ENCODE measurements at regions not wholly inside any gene's neighbourhood (a gene's known extent, or its start where the extent isn't known, plus 50 kb on each side); places are given as distances from the start of the nearest gene placed in this dataset.
"Not testable (repeated sequence)": the region's sequence is repeated elsewhere in the genome, so short reads cannot be mapped to it uniquely, and the experiment has no call there.

DNA sequence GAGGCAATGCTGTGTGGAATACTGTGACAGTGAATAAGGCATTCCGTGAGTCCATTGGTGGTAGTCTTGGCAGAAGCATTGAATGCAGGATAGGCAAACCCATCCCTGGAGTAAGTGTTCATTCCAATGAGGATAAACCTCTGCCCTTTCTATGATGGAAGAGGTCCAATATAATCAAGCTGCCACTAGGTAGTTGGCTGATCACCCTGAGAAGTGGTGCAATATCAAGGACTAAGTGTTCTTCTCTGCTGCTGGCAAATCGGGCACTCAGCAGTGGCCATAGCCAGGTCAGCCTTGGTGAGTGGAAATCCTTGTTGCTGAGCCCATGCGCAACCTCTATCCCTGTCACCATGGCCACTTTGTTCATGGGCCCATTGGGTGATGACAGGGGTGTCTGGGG is 70.1 kb downstream of the FBXO4 start:
- Histone ChIP-seq H3K36me3 (ENCODE audit: control insufficient read depth in 5 of 5, insufficient read depth in 5 of 5, low read length in 5 of 5) (no peaks in the 10 kb centered on the region), H3K4me3 (ENCODE audit: low read depth in 1 of 5, low read length in 5 of 5) (no peak overlapping the region), H3K27me3 (ENCODE audit: control insufficient read depth in 5 of 5, insufficient read depth in 4 of 5, low read length in 5 of 5) (no peaks in the 10 kb centered on the region)

GRCh38 chr5:42001673-42002072 is 76.6 kb downstream of the FBXO4 start:
- H3K27ac ChIP-seq (ENCODE audit: low read depth, low read length), result no peak overlapping the region
- H3K9me3 ChIP-seq (ENCODE audit: control insufficient read depth in 5 of 5, low read length in 5 of 5), result peaks cover 0 to 18% (median 11%) of the 10 kb centered on the region in 5 donors

More for the DNA sequence above, 70.1 kb downstream of the FBXO4 start:
- Histone ChIP-seq H3K27ac (ENCODE audit: low read depth, low read length) (no peak overlapping the region), H3K9ac (ENCODE audit: low read length in 5 of 5) (no peak overlapping the region), H3K4me1 (ENCODE audit: control insufficient read depth in 5 of 5, insufficient read depth in 5 of 5, low read length in 5 of 5) (no peaks in the 10 kb centered on the region), H3K9me3 (ENCODE audit: control insufficient read depth in 5 of 5, low read length in 5 of 5) (peaks cover 0 to 16% (median 11%) of the 10 kb centered on the region in 5 donors)

DNA sequence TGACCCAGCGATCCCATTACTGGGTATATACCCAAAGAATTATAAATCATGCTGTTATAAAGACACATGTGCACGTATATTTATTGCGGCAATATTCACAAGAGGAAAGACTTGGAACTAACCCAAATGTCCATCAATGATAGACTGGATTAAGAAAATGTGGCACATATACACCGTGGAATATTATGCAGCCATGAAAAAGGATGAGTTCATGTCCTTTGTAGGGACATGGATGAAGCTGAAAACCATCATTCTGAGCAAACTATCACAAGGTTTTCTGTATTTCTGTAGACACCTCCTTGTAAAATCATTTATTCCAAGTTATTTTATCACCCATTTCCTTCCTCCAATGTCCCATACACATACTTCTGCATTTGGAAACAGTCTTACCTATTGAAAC is 78.8 kb downstream of the FBXO4 start:
- H3K9ac ChIP-seq (ENCODE audit: low read length in 5 of 5); H3K36me3 ChIP-seq (ENCODE audit: control insufficient read depth in 5 of 5, insufficient read depth in 5 of 5, low read length in 5 of 5); H3K9me3 ChIP-seq (ENCODE audit: control insufficient read depth in 5 of 5, low read length in 5 of 5); H3K4me1 ChIP-seq (ENCODE audit: control insufficient read depth in 5 of 5, insufficient read depth in 5 of 5, low read length in 5 of 5); H3K4me3 ChIP-seq (ENCODE audit: low read depth in 1 of 5, low read length in 5 of 5); H3K27me3 ChIP-seq (ENCODE audit: control insufficient read depth in 5 of 5, insufficient read depth in 4 of 5, low read length in 5 of 5); H3K27ac ChIP-seq (ENCODE audit: low read depth, low read length): not testable (repeated sequence)

More at GRCh38 chr5:42001673-42002072, 76.6 kb downstream of the FBXO4 start:
- peaks cover 0 to 8% (median 0%) of the 10 kb centered on the region in 5 donors for H3K4me1 ChIP-seq (ENCODE audit: control insufficient read depth in 5 of 5, insufficient read depth in 5 of 5, low read length in 5 of 5)
- no peak overlapping the region for H3K4me3 ChIP-seq (ENCODE audit: low read depth in 1 of 5, low read length in 5 of 5)
- no peak overlapping the region for H3K9ac ChIP-seq (ENCODE audit: low read length in 5 of 5)
- H3K27me3 ChIP-seq (ENCODE audit: control insufficient read depth in 5 of 5, insufficient read depth in 4 of 5, low read length in 5 of 5), result no peaks in the 10 kb centered on the region
- no peaks in the 10 kb centered on the region for H3K36me3 ChIP-seq (ENCODE audit: control insufficient read depth in 5 of 5, insufficient read depth in 5 of 5, low read length in 5 of 5)

DNA sequence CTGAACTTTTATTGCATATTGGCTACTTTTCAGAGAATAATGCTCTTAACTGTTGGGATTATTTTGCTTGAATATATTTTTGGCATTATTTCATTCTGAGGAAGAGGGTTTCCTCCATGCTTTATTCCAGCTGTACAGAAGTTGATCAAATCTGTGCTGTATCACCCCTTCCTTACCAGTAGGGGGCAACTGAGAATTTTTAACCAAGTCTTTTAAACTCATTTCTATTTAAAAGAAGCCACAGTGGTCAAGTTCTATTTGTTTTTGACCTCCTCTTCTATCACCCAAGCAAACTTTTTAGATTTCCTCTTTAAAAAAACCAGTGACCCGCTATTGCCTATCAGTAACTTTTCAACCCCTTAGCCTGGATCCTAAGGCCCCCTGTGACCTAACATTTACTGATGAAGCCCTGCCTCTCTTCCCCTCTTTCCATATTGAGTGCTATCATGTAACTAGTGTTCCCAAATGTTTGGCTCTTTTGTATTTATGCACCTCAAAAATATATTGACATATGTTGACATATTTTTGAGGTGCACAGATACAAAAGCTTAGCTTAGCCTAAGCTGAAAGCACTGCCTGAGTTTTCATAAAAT is 80.6 kb downstream of the FBXO4 start:
- no peak overlapping the region for H3K27ac ChIP-seq (ENCODE audit: low read depth, low read length)
- no peaks in the 10 kb centered on the region for H3K27me3 ChIP-seq (ENCODE audit: control insufficient read depth in 5 of 5, insufficient read depth in 4 of 5, low read length in 5 of 5)
- H3K9me3 ChIP-seq (ENCODE audit: control insufficient read depth in 5 of 5, low read length in 5 of 5), result peaks cover 0 to 2% (median 0%) of the 10 kb centered on the region in 5 donors
- no peaks in the 10 kb centered on the region for H3K36me3 ChIP-seq (ENCODE audit: control insufficient read depth in 5 of 5, insufficient read depth in 5 of 5, low read length in 5 of 5)
- peaks cover 0 to 8% (median 0%) of the 10 kb centered on the region in 5 donors for H3K4me1 ChIP-seq (ENCODE audit: control insufficient read depth in 5 of 5, insufficient read depth in 5 of 5, low read length in 5 of 5)
- no peak overlapping the region for H3K4me3 ChIP-seq (ENCODE audit: low read depth in 1 of 5, low read length in 5 of 5)
- H3K9ac ChIP-seq (ENCODE audit: low read length in 5 of 5), result no peak overlapping the region

- Histone ChIP-seq H3K9ac (ENCODE audit: low read length in 5 of 5) (no peak overlapping the region), H3K27me3 (ENCODE audit: control insufficient read depth in 5 of 5, insufficient read depth in 4 of 5, low read length in 5 of 5) (no peaks in the 10 kb centered on the region), H3K4me3 (ENCODE audit: low read depth in 1 of 5, low read length in 5 of 5) (no peak overlapping the region), H3K9me3 (ENCODE audit: control insufficient read depth in 5 of 5, low read length in 5 of 5) (no peaks in the 10 kb centered on the region), H3K27ac (ENCODE audit: low read depth, low read length) (no peak overlapping the region), H3K36me3 (ENCODE audit: control insufficient read depth in 5 of 5, insufficient read depth in 5 of 5, low read length in 5 of 5) (no peaks in the 10 kb centered on the region), H3K4me1 (ENCODE audit: control insufficient read depth in 5 of 5, insufficient read depth in 5 of 5, low read length in 5 of 5) (no peaks in the 10 kb centered on the region)
These were observed 88.5 kb downstream of the FBXO4 start for GRCh38 chr5:42013561-42013960.

DNA sequence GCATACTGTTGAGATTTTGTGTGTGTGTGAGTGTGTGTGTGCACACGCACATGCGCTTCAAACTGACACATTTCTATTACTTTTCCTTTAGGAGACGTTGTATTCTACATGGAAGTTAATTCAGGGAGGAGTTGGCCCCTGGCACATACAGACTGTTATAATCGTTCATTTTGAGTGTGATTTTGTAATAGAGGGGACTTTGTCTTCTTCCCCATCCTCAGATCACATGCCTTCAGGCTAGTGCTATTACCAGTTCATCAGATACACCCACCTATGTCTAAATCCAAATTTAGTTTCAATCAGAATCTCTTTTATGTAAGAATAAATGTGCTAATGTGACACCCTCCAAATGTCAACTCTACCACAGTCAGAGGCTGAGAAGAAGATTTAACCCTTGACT is 90.2 kb downstream of the FBXO4 start:
- no peak overlapping the region for H3K27ac ChIP-seq (ENCODE audit: low read depth, low read length)
- no peaks in the 10 kb centered on the region for H3K27me3 ChIP-seq (ENCODE audit: control insufficient read depth in 5 of 5, insufficient read depth in 4 of 5, low read length in 5 of 5)
- H3K4me1 ChIP-seq (ENCODE audit: control insufficient read depth in 5 of 5, insufficient read depth in 5 of 5, low read length in 5 of 5), result no peaks in the 10 kb centered on the region
- H3K9ac ChIP-seq (ENCODE audit: low read length in 5 of 5), result no peak overlapping the region
- H3K4me3 ChIP-seq (ENCODE audit: low read depth in 1 of 5, low read length in 5 of 5), result no peak overlapping the region
- H3K9me3 ChIP-seq (ENCODE audit: control insufficient read depth in 5 of 5, low read length in 5 of 5), result no peaks in the 10 kb centered on the region
- H3K36me3 ChIP-seq (ENCODE audit: control insufficient read depth in 5 of 5, insufficient read depth in 5 of 5, low read length in 5 of 5), result no peaks in the 10 kb centered on the region

- no peaks in the 10 kb centered on the region for H3K4me1 ChIP-seq (ENCODE audit: control insufficient read depth in 5 of 5, insufficient read depth in 5 of 5, low read length in 5 of 5)
- H3K36me3 ChIP-seq (ENCODE audit: control insufficient read depth in 5 of 5, insufficient read depth in 5 of 5, low read length in 5 of 5), result no peaks in the 10 kb centered on the region
- H3K9ac ChIP-seq (ENCODE audit: low read length in 5 of 5), result no peak overlapping the region
- no peak overlapping the region for H3K27ac ChIP-seq (ENCODE audit: low read depth, low read length)
- no peak overlapping the region for H3K4me3 ChIP-seq (ENCODE audit: low read depth in 1 of 5, low read length in 5 of 5)
- H3K9me3 ChIP-seq (ENCODE audit: control insufficient read depth in 5 of 5, low read length in 5 of 5), result no peaks in the 10 kb centered on the region
- H3K27me3 ChIP-seq (ENCODE audit: control insufficient read depth in 5 of 5, insufficient read depth in 4 of 5, low read length in 5 of 5), result no peaks in the 10 kb centered on the region
These were observed 90.6 kb downstream of the FBXO4 start for GRCh38 chr5:42015681-42016080.

- Histone ChIP-seq H3K36me3 (ENCODE audit: control insufficient read depth in 5 of 5, insufficient read depth in 5 of 5, low read length in 5 of 5) (no peaks in the 10 kb centered on the region), H3K4me3 (ENCODE audit: low read depth in 1 of 5, low read length in 5 of 5) (no peak overlapping the region), H3K9ac (ENCODE audit: low read length in 5 of 5) (no peak overlapping the region), H3K27ac (ENCODE audit: low read depth, low read length) (no peak overlapping the region), H3K9me3 (ENCODE audit: control insufficient read depth in 5 of 5, low read length in 5 of 5) (peaks cover 0 to 4% (median 0%) of the 10 kb centered on the region in 5 donors), H3K27me3 (ENCODE audit: control insufficient read depth in 5 of 5, insufficient read depth in 4 of 5, low read length in 5 of 5) (no peaks in the 10 kb centered on the region), H3K4me1 (ENCODE audit: control insufficient read depth in 5 of 5, insufficient read depth in 5 of 5, low read length in 5 of 5) (no peaks in the 10 kb centered on the region)
These were observed 95.9 kb downstream of the FBXO4 start for GRCh38 chr5:42020788-42021530.

- H3K27me3 ChIP-seq (ENCODE audit: control insufficient read depth in 5 of 5, insufficient read depth in 4 of 5, low read length in 5 of 5), result no peaks in the 10 kb centered on the region
- H3K4me1 ChIP-seq (ENCODE audit: control insufficient read depth in 5 of 5, insufficient read depth in 5 of 5, low read length in 5 of 5), result no peaks in the 10 kb centered on the region
- H3K9ac ChIP-seq (ENCODE audit: low read length in 5 of 5), result no peak overlapping the region
These were observed 96.8 kb downstream of the FBXO4 start for GRCh38 chr5:42021923-42022322.

DNA sequence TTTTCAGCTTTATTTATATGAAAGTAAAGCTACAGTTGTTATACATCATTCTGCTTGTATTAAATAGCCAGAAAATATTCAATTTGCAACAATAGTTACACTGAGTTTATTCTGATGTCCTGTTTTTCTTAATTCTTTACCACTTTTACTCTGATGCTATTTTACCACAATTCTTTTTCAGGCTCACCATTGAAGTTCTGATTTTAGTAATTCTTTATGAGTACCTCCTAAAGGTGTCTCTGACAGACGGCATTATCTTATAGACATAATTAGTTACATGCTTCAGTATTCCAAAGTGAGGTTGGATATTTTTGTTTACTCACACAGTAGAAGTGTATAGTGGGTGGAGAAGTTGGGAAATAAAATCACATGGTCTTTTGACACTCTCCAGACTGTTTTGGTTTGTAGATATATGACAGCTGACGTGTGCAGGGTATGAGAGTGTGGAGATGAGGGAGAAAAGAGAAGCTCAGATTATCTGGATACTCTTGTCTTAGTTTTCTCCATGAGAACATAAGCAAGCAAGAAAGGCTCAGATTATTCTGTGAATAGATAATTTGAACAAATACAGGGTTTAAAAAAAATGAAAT is 97.4 kb downstream of the FBXO4 start:
- Histone ChIP-seq H3K9ac (ENCODE audit: low read length in 5 of 5) (no peak overlapping the region), H3K36me3 (ENCODE audit: control insufficient read depth in 5 of 5, insufficient read depth in 5 of 5, low read length in 5 of 5) (no peaks in the 10 kb centered on the region), H3K9me3 (ENCODE audit: control insufficient read depth in 5 of 5, low read length in 5 of 5) (peaks cover 0 to 4% (median 0%) of the 10 kb centered on the region in 5 donors), H3K4me3 (ENCODE audit: low read depth in 1 of 5, low read length in 5 of 5) (no peak overlapping the region), H3K27ac (ENCODE audit: low read depth, low read length) (no peak overlapping the region), H3K4me1 (ENCODE audit: control insufficient read depth in 5 of 5, insufficient read depth in 5 of 5, low read length in 5 of 5) (no peaks in the 10 kb centered on the region), H3K27me3 (ENCODE audit: control insufficient read depth in 5 of 5, insufficient read depth in 4 of 5, low read length in 5 of 5) (no peaks in the 10 kb centered on the region)

More at GRCh38 chr5:42021923-42022322, 96.8 kb downstream of the FBXO4 start:
- Histone ChIP-seq H3K27ac (ENCODE audit: low read depth, low read length) (no peak overlapping the region), H3K9me3 (ENCODE audit: control insufficient read depth in 5 of 5, low read length in 5 of 5) (peaks cover 0 to 4% (median 0%) of the 10 kb centered on the region in 5 donors), H3K36me3 (ENCODE audit: control insufficient read depth in 5 of 5, insufficient read depth in 5 of 5, low read length in 5 of 5) (no peaks in the 10 kb centered on the region), H3K4me3 (ENCODE audit: low read depth in 1 of 5, low read length in 5 of 5) (no peak overlapping the region)
